NCI-H128 (cell line): ENCODE measurements at regions not wholly inside any gene's neighbourhood (a gene's known extent, or its start where the extent isn't known, plus 50 kb on each side); places are given as distances from the start of the nearest gene placed in this dataset.
"Not testable (repeated sequence)": the region's sequence is repeated elsewhere in the genome, so short reads cannot be mapped to it uniquely, and the experiment has no call there.

Experiments
- DNase-seq: peaks from one replicate; lab custom pipeline; 2025; ENCODE audit not compliant: unreplicated experiment; lab: John Stamatoyannopoulos, UW

DNA sequence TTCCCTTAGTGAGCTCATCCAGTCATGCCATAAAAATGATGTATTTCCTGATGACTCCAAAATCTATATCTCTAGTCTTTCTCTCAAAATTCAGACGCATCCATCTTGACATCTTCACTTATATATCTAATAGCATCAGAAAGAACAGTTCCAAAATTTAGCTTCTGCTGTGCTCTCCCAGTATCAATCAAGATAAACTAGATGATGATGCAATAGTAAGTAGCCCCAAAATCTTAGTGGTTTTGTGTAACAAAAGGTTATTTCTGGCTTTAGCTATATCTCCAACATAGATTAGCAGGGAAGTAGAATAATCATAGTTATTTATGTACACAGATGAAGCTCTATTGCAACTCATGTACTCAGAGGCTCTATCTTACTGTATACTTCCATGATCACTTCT lies 382.5 kb upstream of the ADGRL3 start:
- no peak for DNase-seq

GRCh38 chr4:60822986-60823385 lies 377.1 kb upstream of the ADGRL3 start:
- no peak for DNase-seq

DNA sequence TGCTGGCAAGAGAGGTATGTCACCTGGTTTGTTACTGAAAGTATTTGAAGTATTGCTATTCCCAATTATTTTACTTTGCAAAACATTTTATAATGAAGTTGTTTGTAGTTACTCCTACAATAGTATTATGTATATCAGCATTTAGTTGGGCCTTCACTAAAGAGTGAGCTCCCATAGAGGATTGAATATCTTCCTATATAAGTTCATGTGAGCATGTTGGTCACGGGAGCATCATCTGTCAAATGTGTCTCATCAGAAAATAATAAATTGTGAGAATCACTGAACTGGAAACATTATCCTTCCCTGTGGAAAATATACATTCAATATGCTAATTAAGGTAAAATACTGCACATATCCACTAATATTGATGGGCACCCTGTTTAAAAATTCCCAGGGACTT lies 360.1 kb upstream of the ADGRL3 start:
- no peak for DNase-seq

- no peak for DNase-seq
Observed at GRCh38 chr4:60846678-60847077, 353.4 kb upstream of the ADGRL3 start.

DNA sequence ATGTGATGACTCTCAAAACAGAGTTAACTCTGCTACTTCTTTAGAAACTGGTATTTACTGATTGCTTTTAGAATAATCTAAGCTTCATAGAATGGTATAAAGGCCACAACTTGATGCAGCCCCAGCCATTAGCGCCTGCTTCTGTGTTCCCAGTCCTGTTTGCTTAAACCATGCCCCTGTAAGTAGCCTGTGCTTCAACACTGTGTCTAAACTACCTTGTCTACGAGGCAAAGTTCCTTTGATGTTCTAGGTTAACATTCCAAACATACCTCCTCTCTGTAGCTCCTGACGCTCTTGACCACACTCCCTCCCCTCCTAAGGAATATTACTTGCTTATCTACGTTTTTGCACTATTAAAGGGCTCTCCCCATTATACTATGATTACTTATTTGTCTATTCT lies 352.5 kb upstream of the ADGRL3 start:
- no peak for DNase-seq

- DNase-seq: no peak
Observed at GRCh38 chr4:60857130-60857753, 342.9 kb upstream of the ADGRL3 start.

DNA sequence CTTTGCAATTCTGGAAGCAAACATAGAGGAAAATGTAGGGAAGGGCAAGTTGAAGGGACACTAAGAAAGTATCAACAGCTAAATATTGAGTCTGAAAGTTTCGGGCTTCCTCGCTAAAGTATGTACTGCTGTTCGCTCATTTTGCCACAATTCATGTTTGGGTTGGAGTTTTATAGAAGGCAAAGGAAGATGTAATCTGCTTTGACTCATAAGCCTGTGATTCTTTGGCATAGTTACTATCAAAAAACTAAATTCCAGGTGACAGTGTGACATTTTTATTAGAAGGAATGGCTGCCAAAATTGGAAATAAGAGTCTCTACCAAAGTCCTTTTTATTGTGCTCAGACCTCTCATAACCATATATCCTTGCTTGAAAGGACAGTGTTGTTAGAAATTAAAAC lies 336.7 kb upstream of the ADGRL3 start:
- no peak for DNase-seq

GRCh38 chr4:60865273-60865672 lies 334.9 kb upstream of the ADGRL3 start:
- no peak for DNase-seq

DNA sequence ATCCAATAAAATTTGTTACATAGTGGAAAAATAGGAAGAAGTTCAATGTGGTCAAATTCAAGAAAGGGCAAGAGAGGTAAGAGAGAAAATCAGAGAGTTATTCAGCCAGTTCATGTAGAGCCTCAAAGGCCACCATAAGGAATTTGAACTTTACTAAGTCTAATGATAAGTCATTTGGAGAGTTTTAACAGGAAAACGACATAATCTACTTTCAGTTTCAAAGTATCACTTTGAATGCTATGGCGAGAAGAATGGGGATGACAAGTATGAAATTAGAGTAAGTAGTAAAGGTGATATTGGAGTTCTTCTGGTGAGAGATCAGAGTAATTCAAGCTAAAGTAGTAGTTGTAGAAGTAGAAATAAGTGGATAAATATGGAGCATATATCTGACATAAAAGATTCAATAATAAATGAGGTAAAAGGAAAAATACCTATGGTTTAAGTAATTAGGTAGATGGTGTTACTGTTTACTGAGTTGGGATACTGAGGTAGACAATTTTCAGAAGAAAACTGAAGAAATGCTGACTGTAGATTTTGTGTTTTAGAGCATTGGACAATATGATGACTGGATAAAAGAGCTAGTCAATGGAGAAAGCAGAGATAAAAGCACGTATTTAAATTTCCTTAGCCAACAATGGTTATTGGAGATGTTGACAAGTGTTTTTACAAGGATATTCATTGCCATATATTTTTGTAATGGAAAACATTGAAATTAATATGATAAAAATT lies 331.7 kb upstream of the ADGRL3 start:
- DNase-seq: no peak

GRCh38 chr4:60879135-60879701 lies 320.9 kb upstream of the ADGRL3 start:
- no peak for DNase-seq

- no peak for DNase-seq
Observed at GRCh38 chr4:60884587-60884986, 315.5 kb upstream of the ADGRL3 start.

DNA sequence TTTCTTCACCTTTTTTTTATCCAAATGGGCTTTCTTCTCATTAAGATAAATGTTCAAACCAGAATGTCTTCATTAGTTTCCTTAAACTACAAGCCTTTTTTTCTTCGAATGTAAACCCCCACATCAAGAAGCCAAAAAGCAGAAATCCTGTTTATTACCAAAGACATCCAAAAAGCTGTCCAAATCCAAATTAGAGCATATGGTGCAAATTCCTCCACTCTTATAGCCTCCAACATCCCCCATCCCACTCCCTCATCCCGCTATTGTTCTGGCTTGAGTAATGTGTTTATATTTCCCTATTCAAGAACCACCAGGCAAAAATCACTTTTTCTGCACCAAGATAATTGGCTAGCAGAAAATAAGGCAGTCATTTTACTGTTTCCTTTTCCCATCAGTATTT lies 315.1 kb upstream of the ADGRL3 start:
- no peak for DNase-seq

GRCh38 chr4:60890743-60891142 lies 309.4 kb upstream of the ADGRL3 start:
- no peak for DNase-seq

- DNase-seq: no peak
Observed at GRCh38 chr4:60891947-60892346, 308.2 kb upstream of the ADGRL3 start.

- no peak for DNase-seq
Observed at GRCh38 chr4:60897415-60897814, 302.7 kb upstream of the ADGRL3 start.

- DNase-seq: no peak
Observed at GRCh38 chr4:60905162-60905561, 295.0 kb upstream of the ADGRL3 start.

DNA sequence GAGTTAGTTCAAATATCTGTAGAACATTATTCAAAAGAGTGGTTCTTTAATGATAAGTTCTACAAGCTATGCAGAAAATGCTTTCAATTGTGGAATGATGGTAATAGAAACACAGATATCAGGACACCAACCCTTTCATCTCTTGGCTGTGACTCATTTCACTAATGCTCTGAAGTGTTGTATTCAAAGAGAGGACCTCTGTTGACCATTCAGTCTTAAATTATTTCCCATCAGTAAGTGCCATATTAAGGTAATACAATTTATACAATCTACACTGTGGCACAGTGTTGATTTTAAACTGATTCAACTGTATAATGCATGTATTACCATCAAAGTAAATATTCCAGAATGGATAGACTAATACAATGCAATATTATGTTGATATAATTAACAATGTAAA lies 289.0 kb upstream of the ADGRL3 start:
- DNase-seq: no peak

GRCh38 chr4:60913002-60913401 lies 287.1 kb upstream of the ADGRL3 start:
- no peak for DNase-seq

DNA sequence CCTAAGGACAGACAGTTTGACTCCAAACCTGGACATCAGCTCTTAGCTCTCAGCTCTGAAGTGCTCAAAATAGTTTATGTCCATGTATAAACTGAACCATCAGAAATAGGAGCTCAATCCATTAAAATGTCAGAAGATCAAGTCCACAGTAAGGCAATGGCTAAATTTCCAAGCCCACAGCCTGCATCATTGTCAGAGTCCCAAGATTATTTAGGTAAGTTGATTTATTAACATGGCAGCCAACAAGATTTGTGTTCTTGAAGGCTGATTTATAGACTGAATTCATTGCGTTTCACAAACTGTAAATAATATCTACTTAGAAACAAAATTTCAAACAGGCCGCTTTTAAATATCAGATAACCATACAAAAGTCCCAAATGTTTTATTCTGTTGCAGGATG lies 286.5 kb upstream of the ADGRL3 start:
- no peak for DNase-seq

DNA sequence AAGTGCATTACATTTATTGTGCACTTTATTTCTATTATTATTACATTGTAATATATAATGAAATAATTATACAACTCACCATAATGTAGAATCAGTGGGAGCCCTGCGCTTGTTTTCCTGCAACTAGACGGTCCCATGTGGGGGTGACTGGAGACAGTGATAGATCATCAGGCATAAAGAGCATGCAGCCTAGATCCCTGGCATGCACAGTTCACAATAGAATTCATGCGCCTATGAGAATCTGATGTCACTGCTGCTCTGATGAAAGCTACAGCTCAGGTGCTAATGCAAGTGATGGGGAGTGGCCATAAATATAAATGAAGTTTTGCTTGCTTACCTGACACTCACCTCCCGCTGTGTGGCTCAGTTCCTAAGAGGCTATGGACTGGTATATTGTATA lies 278.4 kb upstream of the ADGRL3 start:
- DNase-seq: not testable (repeated sequence)

GRCh38 chr4:60923075-60923474 lies 277.1 kb upstream of the ADGRL3 start:
- no peak for DNase-seq

DNA sequence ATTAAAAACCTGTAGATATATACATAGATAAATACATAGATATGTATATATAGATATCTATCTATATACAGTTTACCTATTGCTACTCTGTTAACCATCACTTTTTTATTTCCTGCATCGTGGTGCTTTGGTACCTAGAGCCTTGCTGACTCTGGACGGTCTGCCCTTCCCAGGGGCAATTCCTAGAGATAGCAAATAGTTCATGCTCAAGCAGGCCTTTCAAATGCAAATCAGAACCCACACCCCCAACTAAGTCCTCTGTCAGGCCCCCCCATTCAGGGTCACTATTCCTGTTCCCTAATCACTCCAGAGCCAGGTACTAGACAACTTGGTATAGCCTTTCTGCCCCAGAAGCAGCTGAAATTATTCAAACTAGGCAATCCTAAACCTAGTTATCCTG lies 273.5 kb upstream of the ADGRL3 start:
- DNase-seq: no peak

DNA sequence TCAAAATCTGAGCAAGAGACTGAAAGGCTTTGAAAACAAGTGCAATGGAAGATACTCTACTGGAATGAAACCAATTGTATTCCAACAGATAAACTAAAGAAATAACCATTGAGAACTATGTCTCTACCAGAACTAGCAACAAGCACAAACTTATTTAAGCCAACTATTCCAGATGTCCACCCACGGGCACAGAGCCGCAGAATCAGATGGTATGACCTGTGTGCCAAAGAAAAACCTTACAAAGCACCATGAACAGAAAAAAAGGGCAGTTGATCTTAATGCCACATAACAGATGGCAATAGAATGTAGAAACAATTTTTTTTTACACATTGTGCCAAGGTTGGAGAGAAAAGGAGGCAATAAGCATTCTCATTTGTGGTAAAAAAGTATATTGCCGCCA lies 269.3 kb upstream of the ADGRL3 start:
- DNase-seq: no peak
